HEK293T (cell line): ENCODE measurements at regions not wholly inside any gene's neighbourhood (a gene's known extent, or its start where the extent isn't known, plus 50 kb on each side); places are given as distances from the start of the nearest gene placed in this dataset.

Experiments
- BHLHE40 ChIP-seq: fragments of 450-650 bp; IDR thresholded peaks from 2 replicates; pipeline ENCODE4 v1.6.1; 2016; ENCODE audit warnings: mild to moderate bottlenecking, moderate library complexity, borderline replicate concordance
- ELF4 ChIP-seq: fragments of 450-650 bp; IDR thresholded peaks from 2 replicates; pipeline ENCODE4 v1.6.1; 2017; ENCODE audit warnings: antibody characterized with exemption
- FOXM1 ChIP-seq: fragments of 450-650 bp; IDR thresholded peaks from 2 replicates; pipeline ENCODE4 v1.6.1; 2017; ENCODE audit warnings: mild to moderate bottlenecking, borderline replicate concordance
- HDGF ChIP-seq: fragments of 450-650 bp; IDR thresholded peaks from 2 replicates; pipeline ENCODE4 v1.6.1; 2017; ENCODE audit warnings: antibody characterized with exemption, borderline replicate concordance
- L3MBTL2 ChIP-seq: fragments of 450-650 bp; conservative IDR thresholded peaks from 2 replicates; pipeline ENCODE4 v1.6.1; 2016; ENCODE audit warnings: mild to moderate bottlenecking
- LEF1 ChIP-seq: fragments of 450-650 bp; IDR thresholded peaks from 2 replicates; pipeline ENCODE4 v1.6.1; 2017; ENCODE audit warnings: mild to moderate bottlenecking, borderline replicate concordance
- SP1 ChIP-seq: fragments of 450-650 bp; IDR thresholded peaks from 2 replicates; pipeline ENCODE4 v1.6.1; 2017
- SUZ12 ChIP-seq: fragments of 450-650 bp; IDR thresholded peaks from 2 replicates; pipeline ENCODE4 v1.6.1; 2016; ENCODE audit warnings: mild to moderate bottlenecking
- TARDBP ChIP-seq: fragments of 450-650 bp; IDR thresholded peaks from 2 replicates; pipeline ENCODE4 v1.6.1; 2016

- no peak for TF ChIP-seq FOXM1
- TF ChIP-seq ELF4: no peak
- no peak for TF ChIP-seq LEF1
- no peak for TF ChIP-seq BHLHE40
- TF ChIP-seq TARDBP: no peak
- no peak for TF ChIP-seq HDGF
- no peak for TF ChIP-seq L3MBTL2
- TF ChIP-seq SUZ12: no peak
- TF ChIP-seq SP1: no peak
These were observed 106.3 kb upstream of the SVIL start for GRCh38 chr10:29740981-29741545.
